Epithelial cell of esophagus (primary cell): ENCODE measurements at regions not wholly inside any gene's neighbourhood (a gene's known extent, or its start where the extent isn't known, plus 50 kb on each side); places are given as distances from the start of the nearest gene placed in this dataset.

Experiments
- DNase-seq: peaks from one replicate; pipeline ENCODE4 v3.0.0; 2010; ENCODE audit warnings: low read depth
- H3K4me3 ChIP-seq: 2 replicates; pipeline ENCODE4 v1.5.1; 2011; ENCODE audit warnings: mild to moderate bottlenecking, low read length, control low read depth
- TF ChIP-seq, protein P1 (sequence below): IDR thresholded peaks from 2 replicates; pipeline ENCODE4 v1.5.1; 2011; ENCODE audit warnings: low read depth, mild to moderate bottlenecking, low read length, control low read depth, inconsistent platforms; ENCODE audit not compliant: insufficient read depth; ENCODE audit errors: missing control alignments

- TF ChIP-seq, protein P1, sequence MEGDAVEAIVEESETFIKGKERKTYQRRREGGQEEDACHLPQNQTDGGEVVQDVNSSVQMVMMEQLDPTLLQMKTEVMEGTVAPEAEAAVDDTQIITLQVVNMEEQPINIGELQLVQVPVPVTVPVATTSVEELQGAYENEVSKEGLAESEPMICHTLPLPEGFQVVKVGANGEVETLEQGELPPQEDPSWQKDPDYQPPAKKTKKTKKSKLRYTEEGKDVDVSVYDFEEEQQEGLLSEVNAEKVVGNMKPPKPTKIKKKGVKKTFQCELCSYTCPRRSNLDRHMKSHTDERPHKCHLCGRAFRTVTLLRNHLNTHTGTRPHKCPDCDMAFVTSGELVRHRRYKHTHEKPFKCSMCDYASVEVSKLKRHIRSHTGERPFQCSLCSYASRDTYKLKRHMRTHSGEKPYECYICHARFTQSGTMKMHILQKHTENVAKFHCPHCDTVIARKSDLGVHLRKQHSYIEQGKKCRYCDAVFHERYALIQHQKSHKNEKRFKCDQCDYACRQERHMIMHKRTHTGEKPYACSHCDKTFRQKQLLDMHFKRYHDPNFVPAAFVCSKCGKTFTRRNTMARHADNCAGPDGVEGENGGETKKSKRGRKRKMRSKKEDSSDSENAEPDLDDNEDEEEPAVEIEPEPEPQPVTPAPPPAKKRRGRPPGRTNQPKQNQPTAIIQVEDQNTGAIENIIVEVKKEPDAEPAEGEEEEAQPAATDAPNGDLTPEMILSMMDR = no peak
- no peak for DNase-seq
- H3K4me3 ChIP-seq = no peak overlapping the region
Observed at GRCh38 chr14:105818712-105819005, 292.3 kb downstream of the TMEM121 start.

GRCh38 chr14:105830171-105830570, 303.8 kb downstream of the TMEM121 start:
- TF ChIP-seq, protein P1 = no peak
- DNase-seq = no peak

GRCh38 chr14:105836160-105836559, 309.8 kb downstream of the TMEM121 start:
- TF ChIP-seq, protein P1 = no peak
- no peak for DNase-seq
- H3K4me3 ChIP-seq = no peak overlapping the region

More at GRCh38 chr14:105830171-105830570, 303.8 kb downstream of the TMEM121 start:
- no peak overlapping the region for H3K4me3 ChIP-seq

GRCh38 chr14:105836730-105837129, 310.3 kb downstream of the TMEM121 start:
- DNase-seq = no peak
- H3K4me3 ChIP-seq = no peak overlapping the region
- TF ChIP-seq, protein P1 = no peak

DNA sequence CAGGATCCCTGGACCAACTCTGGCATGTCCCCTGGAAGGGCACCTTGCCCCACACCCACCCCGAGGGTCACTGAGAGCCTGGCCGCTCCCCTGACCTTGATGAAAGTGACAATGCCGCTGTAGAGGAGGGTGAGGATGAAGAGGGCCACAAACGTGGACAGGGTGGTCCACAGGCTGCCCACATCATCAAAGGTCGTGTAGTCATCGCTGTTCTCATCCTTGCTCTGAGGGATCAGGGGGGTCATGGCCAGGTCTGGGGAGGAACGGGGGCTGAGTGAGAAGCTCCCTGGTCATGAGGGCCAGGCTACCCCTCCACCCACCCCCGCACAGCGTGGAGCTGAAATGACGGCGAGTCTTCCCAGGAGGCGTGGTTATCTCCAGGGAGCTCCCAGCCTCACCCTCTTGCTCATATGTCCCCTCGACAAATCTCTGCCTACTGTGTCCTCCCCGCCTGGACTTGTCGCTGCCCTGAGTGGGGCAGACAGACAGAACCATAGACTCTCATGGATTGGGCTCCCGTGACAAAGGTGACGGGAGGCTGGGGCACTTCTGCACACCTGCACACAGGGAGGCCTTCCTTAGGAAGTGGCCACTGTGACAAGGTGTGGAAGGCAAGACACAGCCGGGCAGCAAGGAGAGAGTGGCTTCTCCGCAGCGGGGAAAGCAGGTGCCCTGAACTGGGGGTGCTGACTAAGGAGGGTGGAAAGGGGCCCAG, 311.1 kb downstream of the TMEM121 start:
- TF ChIP-seq, protein P1 = no peak
- DNase-seq = no peak
- H3K4me3 ChIP-seq = no peak overlapping the region

GRCh38 chr14:105838107-105838506, 311.7 kb downstream of the TMEM121 start:
- TF ChIP-seq, protein P1 = no peak
- H3K4me3 ChIP-seq = no peak overlapping the region
- DNase-seq = no peak
